Adrenal gland (tissue), 9 donors: ENCODE measurements at regions not wholly inside any gene's neighbourhood (a gene's known extent, or its start where the extent isn't known, plus 50 kb on each side); places are given as distances from the start of the nearest gene placed in this dataset.

Experiments
- DNase-seq, 7 donors: peaks; one replicate each; pipeline ENCODE4 v3.0.0-alpha.2; 2019 to 2020
- H3K27ac ChIP-seq, 5 donors: fragments of 200-600 bp; sonication (generic) in 4 of 5; 1 replicate in 3 of 5; 2 replicates in 2 of 5; pipeline versions ENCODE4 v1.5.1 to v1.8.0; 2016 to 2020; ENCODE audit warnings: mild to moderate bottlenecking in 1 of 5
- H3K27me3 ChIP-seq: fragments of 200-600 bp; 2 replicates; pipeline ENCODE4 v1.8.0; 2021
- H3K36me3 ChIP-seq, 2 donors: fragments of 200-600 bp; replicated peaks in 1 of 2; 1 replicate in 1 of 2; 2 replicates in 1 of 2; pipeline versions ENCODE4 v1.5.1 to v1.8.0; 2018 to 2022
- H3K4me1 ChIP-seq, 2 donors: fragments of 200-600 bp; replicated peaks in 1 of 2; 1 replicate in 1 of 2; 2 replicates in 1 of 2; pipeline versions ENCODE4 v1.5.1 to v1.8.0; 2018 to 2021
- H3K4me3 ChIP-seq, 4 donors: fragments of 200-600 bp; sonication (generic) in 3 of 4; one replicate each; pipeline ENCODE4 v1.5.1; 2016 to 2018
- H3K9me3 ChIP-seq, 3 donors: fragments of 200-600 bp; sonication (generic) in 1 of 3; replicated peaks in 1 of 3; 1 replicate in 2 of 3; 2 replicates in 1 of 3; pipeline versions ENCODE4 v1.5.1 to v1.8.0; 2016 to 2021
- POLR2A ChIP-seq, 2 donors: fragments of 450-650 bp; IDR thresholded peaks; one replicate each; pipeline ENCODE4 v1.6.1; 2017; ENCODE audit warnings: antibody characterized with exemption in 2 of 2, mild to moderate bottlenecking in 2 of 2, moderate library complexity in 1 of 2
- WGBS, 4 donors: extraction: QIAGEN DNeasy Blood & Tissue Kit in 2 of 4; methylation state at CpG; one replicate each; pipeline versions ENCODE4 v1.1.5 to v1.1.7; 2013 to 2017; 5-methylcytosine and 5-hydroxymethylcytosine counted together
- intact Hi-C, 2 donors: fragments of 100-400 bp; cut with DNase I; formaldehyde crosslinking; loops; one replicate each; pipeline versions ENCODE4 v1.14.1 to v1.15.0; 2022 to 2023
- TF ChIP-seq, protein P1 (sequence below), 6 experiments: fragments of 450-650 bp in 4 of 6; fragments of 200-600 bp in 2 of 6; sonication (generic) in 1 of 6; IDR thresholded peaks; 1 replicate in 5 of 6; 2 replicates in 1 of 6; pipeline versions ENCODE4 v1.5.1 to v1.8.0; 2016 to 2021; ENCODE audit warnings: antibody characterized with exemption in 6 of 6, mild to moderate bottlenecking in 2 of 6, moderate library complexity in 1 of 6
- donor health status: healthy with polysubstance abuse.
- donor health status: Bipolar disorder and iron deficiency.
- donor health status: DM: yes; HTN: yes; CAD: no.
- donor health status: DM: no; HTN: no; CAD: no.
- donor health status: DM: no; HTN: no; CAD: no.

DNA sequence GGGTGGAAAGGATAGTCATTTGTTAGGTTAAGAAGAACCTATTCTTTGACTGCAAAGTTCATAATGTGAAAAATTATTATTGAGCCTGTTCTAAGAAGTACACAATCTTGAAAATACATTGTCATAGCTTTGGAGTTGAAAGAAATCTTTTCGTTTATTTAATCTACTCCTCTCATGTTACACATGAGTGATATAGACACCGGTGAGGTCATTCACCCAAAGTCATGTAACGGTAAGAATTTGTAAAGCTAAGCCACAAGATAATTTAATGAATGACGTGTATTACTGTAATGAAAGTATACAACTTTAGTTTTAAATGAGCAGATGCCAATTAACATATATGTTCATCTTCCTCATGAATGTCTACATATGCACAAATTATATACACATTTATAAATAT lies 284.1 kb upstream of the PDE4D start:
- Histone ChIP-seq H3K36me3 (no peaks in the 10 kb centered on the region), H3K4me1 (no peaks in the 10 kb centered on the region), H3K27ac (no peak overlapping the region), H3K9me3 (no peaks in the 10 kb centered on the region), H3K27me3 (no peaks in the 10 kb centered on the region), H3K4me3 (no peak overlapping the region)
- intact Hi-C loops = no loop called here
- DNase-seq = no peak
- TF ChIP-seq, protein P1, sequence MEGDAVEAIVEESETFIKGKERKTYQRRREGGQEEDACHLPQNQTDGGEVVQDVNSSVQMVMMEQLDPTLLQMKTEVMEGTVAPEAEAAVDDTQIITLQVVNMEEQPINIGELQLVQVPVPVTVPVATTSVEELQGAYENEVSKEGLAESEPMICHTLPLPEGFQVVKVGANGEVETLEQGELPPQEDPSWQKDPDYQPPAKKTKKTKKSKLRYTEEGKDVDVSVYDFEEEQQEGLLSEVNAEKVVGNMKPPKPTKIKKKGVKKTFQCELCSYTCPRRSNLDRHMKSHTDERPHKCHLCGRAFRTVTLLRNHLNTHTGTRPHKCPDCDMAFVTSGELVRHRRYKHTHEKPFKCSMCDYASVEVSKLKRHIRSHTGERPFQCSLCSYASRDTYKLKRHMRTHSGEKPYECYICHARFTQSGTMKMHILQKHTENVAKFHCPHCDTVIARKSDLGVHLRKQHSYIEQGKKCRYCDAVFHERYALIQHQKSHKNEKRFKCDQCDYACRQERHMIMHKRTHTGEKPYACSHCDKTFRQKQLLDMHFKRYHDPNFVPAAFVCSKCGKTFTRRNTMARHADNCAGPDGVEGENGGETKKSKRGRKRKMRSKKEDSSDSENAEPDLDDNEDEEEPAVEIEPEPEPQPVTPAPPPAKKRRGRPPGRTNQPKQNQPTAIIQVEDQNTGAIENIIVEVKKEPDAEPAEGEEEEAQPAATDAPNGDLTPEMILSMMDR (IDR thresholded peaks at IDR 0.05) = no peak
- TF ChIP-seq POLR2A (IDR thresholded peaks at IDR 0.05) = no peak
- 54 to 66% (median 60%) methylated on average over 4 of the region's 4 CpGs for WGBS, 4 donors

GRCh38 chr5:60173667-60174066 lies 280.1 kb upstream of the PDE4D start:
- Histone ChIP-seq H3K4me3 (no peak overlapping the region), H3K27me3 (no peaks in the 10 kb centered on the region), H3K9me3 (peaks cover 0 to 8% (median 0%) of the 10 kb centered on the region in 3 donors), H3K27ac (no peak overlapping the region), H3K4me1 (no peaks in the 10 kb centered on the region), H3K36me3 (no peaks in the 10 kb centered on the region)
- TF ChIP-seq, protein P1 (IDR thresholded peaks at IDR 0.05) = no peak
- TF ChIP-seq POLR2A (IDR thresholded peaks at IDR 0.05) = no peak
- intact Hi-C loops = no loop called here
- DNase-seq = no peak

DNA sequence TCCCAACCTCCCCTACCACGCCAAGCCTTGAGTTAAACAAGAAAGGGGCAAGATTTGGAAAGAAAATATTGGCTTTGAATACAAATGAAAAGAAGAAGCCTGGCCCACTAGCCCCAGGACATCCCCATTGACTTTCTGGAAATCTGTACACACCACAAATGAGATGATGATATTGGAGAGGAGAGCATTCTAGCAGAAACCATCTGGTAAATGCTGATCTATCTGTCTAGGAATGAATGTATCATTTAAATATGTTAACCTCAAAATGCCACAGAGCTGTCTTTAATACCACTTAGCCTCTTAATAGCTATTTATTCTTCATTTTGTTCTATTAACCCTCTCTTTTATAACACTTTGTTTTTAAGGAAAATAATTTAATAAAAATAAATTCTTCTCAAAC lies 270.2 kb upstream of the PDE4D start:
- no peaks in the 10 kb centered on the region for H3K36me3 ChIP-seq
- WGBS, 4 donors = 83 to 100% (median 85%) methylated on average over 1 of the region's 1 CpG
- intact Hi-C loops = loop anchor here in 1 of 2 donors (10.0 kb wide), 1 partner anchor 359 kb away; no protein-coding TSS in a partner anchor
- no peaks in the 10 kb centered on the region for H3K27me3 ChIP-seq
- no peak overlapping the region for H3K27ac ChIP-seq
- TF ChIP-seq, protein P1 (IDR thresholded peaks at IDR 0.05) = no peak
- no peak for TF ChIP-seq POLR2A (IDR thresholded peaks at IDR 0.05)
- H3K9me3 ChIP-seq = no peaks in the 10 kb centered on the region
- H3K4me3 ChIP-seq = no peak overlapping the region
- H3K4me1 ChIP-seq = no peaks in the 10 kb centered on the region
- DNase-seq = no peak

GRCh38 chr5:60162441-60162840 lies 268.9 kb upstream of the PDE4D start:
- no peak for DNase-seq
- H3K9me3 ChIP-seq = no peaks in the 10 kb centered on the region
- H3K4me1 ChIP-seq = no peaks in the 10 kb centered on the region
- intact Hi-C loops = loop anchor here in 1 of 2 donors (10.0 kb wide), 1 partner anchor 358 kb away; no protein-coding TSS in a partner anchor
- no peak overlapping the region for H3K4me3 ChIP-seq
- no peaks in the 10 kb centered on the region for H3K36me3 ChIP-seq
- H3K27ac ChIP-seq = no peak overlapping the region
- no peak for TF ChIP-seq POLR2A (IDR thresholded peaks at IDR 0.05)
- TF ChIP-seq, protein P1 (IDR thresholded peaks at IDR 0.05) = no peak
- 50 to 77% (median 72%) methylated on average over 1 of the region's 1 CpG for WGBS, 4 donors
- no peaks in the 10 kb centered on the region for H3K27me3 ChIP-seq
